HFFc6 (cell line): ENCODE measurements at regions not wholly inside any gene's neighbourhood (a gene's known extent, or its start where the extent isn't known, plus 50 kb on each side); places are given as distances from the start of the nearest gene placed in this dataset.

Experiments used
- DNase-seq: peaks from one replicate; pipeline ENCODE4 v3.0.0-alpha.2; 2018
- H3K27ac Mint-ChIP-seq: 2 replicates; pipeline ENCODE4 v1.8.0; 2020; ENCODE audit warnings: mild to moderate bottlenecking, mixed read lengths
- H3K27me3 Mint-ChIP-seq: 2 replicates; pipeline ENCODE4 v1.8.0; 2021; ENCODE audit warnings: mild to moderate bottlenecking, moderate library complexity, mixed read lengths; ENCODE audit not compliant: insufficient read depth
- H3K36me3 Mint-ChIP-seq: 2 replicates; pipeline ENCODE4 v1.8.0; 2021; ENCODE audit warnings: low read depth, mixed read lengths
- H3K4me1 Mint-ChIP-seq: 2 replicates; pipeline ENCODE4 v1.8.0; 2020; ENCODE audit warnings: low read depth, mixed read lengths
- H3K4me3 Mint-ChIP-seq: 2 replicates; pipeline ENCODE4 v1.8.0; 2020; ENCODE audit warnings: mild to moderate bottlenecking, moderate library complexity, mixed read lengths
- H3K9me3 Mint-ChIP-seq: 2 replicates; pipeline ENCODE4 v1.8.0; 2020; ENCODE audit warnings: mild to moderate bottlenecking, mixed read lengths
- TF ChIP-seq, protein P1 (sequence below): fragments of 200-600 bp; sonication (generic); IDR thresholded peaks from 2 replicates; pipeline ENCODE4 v1.5.0; 2021; ENCODE audit warnings: antibody characterized with exemption, mild to moderate bottlenecking

- H3K27ac Mint-ChIP-seq, result no peak overlapping the region
- no peaks in the 10 kb centered on the region for H3K27me3 Mint-ChIP-seq
- DNase-seq, result no peak
- no peak overlapping the region for H3K4me3 Mint-ChIP-seq
- no peaks in the 10 kb centered on the region; the same call in 1 of the 2 replicates for H3K36me3 Mint-ChIP-seq
- no peaks in the 10 kb centered on the region for H3K4me1 Mint-ChIP-seq
- TF ChIP-seq, protein P1, sequence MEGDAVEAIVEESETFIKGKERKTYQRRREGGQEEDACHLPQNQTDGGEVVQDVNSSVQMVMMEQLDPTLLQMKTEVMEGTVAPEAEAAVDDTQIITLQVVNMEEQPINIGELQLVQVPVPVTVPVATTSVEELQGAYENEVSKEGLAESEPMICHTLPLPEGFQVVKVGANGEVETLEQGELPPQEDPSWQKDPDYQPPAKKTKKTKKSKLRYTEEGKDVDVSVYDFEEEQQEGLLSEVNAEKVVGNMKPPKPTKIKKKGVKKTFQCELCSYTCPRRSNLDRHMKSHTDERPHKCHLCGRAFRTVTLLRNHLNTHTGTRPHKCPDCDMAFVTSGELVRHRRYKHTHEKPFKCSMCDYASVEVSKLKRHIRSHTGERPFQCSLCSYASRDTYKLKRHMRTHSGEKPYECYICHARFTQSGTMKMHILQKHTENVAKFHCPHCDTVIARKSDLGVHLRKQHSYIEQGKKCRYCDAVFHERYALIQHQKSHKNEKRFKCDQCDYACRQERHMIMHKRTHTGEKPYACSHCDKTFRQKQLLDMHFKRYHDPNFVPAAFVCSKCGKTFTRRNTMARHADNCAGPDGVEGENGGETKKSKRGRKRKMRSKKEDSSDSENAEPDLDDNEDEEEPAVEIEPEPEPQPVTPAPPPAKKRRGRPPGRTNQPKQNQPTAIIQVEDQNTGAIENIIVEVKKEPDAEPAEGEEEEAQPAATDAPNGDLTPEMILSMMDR, result no peak
- peaks cover 14% of the 10 kb centered on the region for H3K9me3 Mint-ChIP-seq
These were observed 1922.3 kb upstream of the FLRT2 start for GRCh38 chr14:83607682-83608081.

- peaks cover 13% of the 10 kb centered on the region; the same call in 1 of the 2 replicates for H3K9me3 Mint-ChIP-seq
- H3K27me3 Mint-ChIP-seq, result no peaks in the 10 kb centered on the region
- TF ChIP-seq, protein P1, result no peak
- DNase-seq, result no peak
- H3K36me3 Mint-ChIP-seq, result no peaks in the 10 kb centered on the region; the same call in 1 of the 2 replicates
- H3K4me3 Mint-ChIP-seq, result no peak overlapping the region
- H3K4me1 Mint-ChIP-seq, result no peaks in the 10 kb centered on the region
- no peak overlapping the region for H3K27ac Mint-ChIP-seq
These were observed 1918.5 kb upstream of the FLRT2 start for GRCh38 chr14:83611491-83611890.

GRCh38 chr14:83611906-83612390, 1918.0 kb upstream of the FLRT2 start:
- no peak for DNase-seq
- Mint-ChIP-seq H3K9me3 (peaks cover 13% of the 10 kb centered on the region; the same call in 1 of the 2 replicates), H3K27ac (no peak overlapping the region), H3K4me3 (no peak overlapping the region), H3K4me1 (no peaks in the 10 kb centered on the region), H3K36me3 (no peaks in the 10 kb centered on the region), H3K27me3 (no peaks in the 10 kb centered on the region)
- TF ChIP-seq, protein P1, result no peak

GRCh38 chr14:83614956-83615355, 1915.0 kb upstream of the FLRT2 start:
- Mint-ChIP-seq H3K9me3 (peaks cover 24% of the 10 kb centered on the region), H3K27me3 (no peaks in the 10 kb centered on the region), H3K36me3 (no peaks in the 10 kb centered on the region), H3K27ac (no peak overlapping the region), H3K4me3 (no peak overlapping the region), H3K4me1 (no peaks in the 10 kb centered on the region)
- no peak for DNase-seq
- TF ChIP-seq, protein P1, result no peak

GRCh38 chr14:83624541-83624940, 1905.4 kb upstream of the FLRT2 start:
- H3K9me3 Mint-ChIP-seq, result peaks cover 14% of the 10 kb centered on the region
- H3K36me3 Mint-ChIP-seq, result 0 out of 2 replicates have a peak, but pooled peaks cover 5% of the 10 kb centered on the region
- no peak overlapping the region for H3K27ac Mint-ChIP-seq
- H3K27me3 Mint-ChIP-seq, result no peaks in the 10 kb centered on the region
- TF ChIP-seq, protein P1, result no peak
- H3K4me1 Mint-ChIP-seq, result no peaks in the 10 kb centered on the region
- no peak for DNase-seq
- H3K4me3 Mint-ChIP-seq, result no peak overlapping the region

- no peak overlapping the region for H3K4me3 Mint-ChIP-seq
- no peaks in the 10 kb centered on the region for H3K27me3 Mint-ChIP-seq
- 0 out of 2 replicates have a peak, but pooled peaks cover 5% of the 10 kb centered on the region for H3K36me3 Mint-ChIP-seq
- TF ChIP-seq, protein P1, result no peak
- peaks cover 5% of the 10 kb centered on the region for H3K9me3 Mint-ChIP-seq
- no peak overlapping the region for H3K27ac Mint-ChIP-seq
- H3K4me1 Mint-ChIP-seq, result no peaks in the 10 kb centered on the region
- no peak for DNase-seq
These were observed 1897.6 kb upstream of the FLRT2 start for GRCh38 chr14:83632375-83632774.
